ENCODE measurements at regions not wholly inside any gene's neighbourhood (a gene's known extent, or its start where the extent isn't known, plus 50 kb on each side); places are given as distances from the start of the nearest gene placed in this dataset.
"Not testable (repeated sequence)": the region's sequence is repeated elsewhere in the genome, so short reads cannot be mapped to it uniquely, and the experiment has no call there.

DNA sequence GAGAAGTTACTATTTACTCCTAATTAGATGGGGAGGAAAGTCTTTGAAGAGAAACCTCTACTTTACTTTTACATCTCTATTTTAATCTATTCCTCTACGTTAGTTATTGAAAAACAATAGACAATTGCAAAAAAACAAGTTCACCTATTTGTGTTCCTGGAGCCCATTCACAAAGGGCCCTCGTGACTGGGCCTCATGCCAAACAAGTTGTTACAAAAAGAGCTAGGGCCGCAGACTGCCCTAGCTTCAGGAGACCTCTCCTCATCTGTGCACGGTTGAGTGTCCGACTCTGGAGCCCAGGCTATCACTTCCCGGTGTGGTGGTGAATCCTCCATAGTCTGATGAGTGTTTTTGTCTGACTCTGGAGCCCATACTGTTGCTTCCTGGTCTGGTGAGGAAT is 190.9 kb downstream of the ZNF486 start:
- Mint-ChIP-seq H3K27me3 (no peaks in the 10 kb centered on the region), H3K4me1 (no peaks in the 10 kb centered on the region), H3K36me3 (no peaks in the 10 kb centered on the region), H3K27ac (no peak overlapping the region), H3K4me3 (no peak overlapping the region), H3K9me3 (peaks cover 36% of the 10 kb centered on the region)
- DNase-seq = no peak
- CTCF ChIA-PET = no interaction called here

- H3K4me3 Mint-ChIP-seq = no peak overlapping the region
- H3K27ac Mint-ChIP-seq = no peak overlapping the region
- no peaks in the 10 kb centered on the region for H3K27me3 Mint-ChIP-seq
- peaks cover 12% of the 10 kb centered on the region for H3K9me3 Mint-ChIP-seq
- no peak for DNase-seq
- H3K4me1 Mint-ChIP-seq = no peaks in the 10 kb centered on the region
- CTCF ChIA-PET = no interaction called here
- no peaks in the 10 kb centered on the region for H3K36me3 Mint-ChIP-seq
These were observed 184.2 kb downstream of the ZNF486 start for GRCh38 chr19:20351244-20351643.

DNA sequence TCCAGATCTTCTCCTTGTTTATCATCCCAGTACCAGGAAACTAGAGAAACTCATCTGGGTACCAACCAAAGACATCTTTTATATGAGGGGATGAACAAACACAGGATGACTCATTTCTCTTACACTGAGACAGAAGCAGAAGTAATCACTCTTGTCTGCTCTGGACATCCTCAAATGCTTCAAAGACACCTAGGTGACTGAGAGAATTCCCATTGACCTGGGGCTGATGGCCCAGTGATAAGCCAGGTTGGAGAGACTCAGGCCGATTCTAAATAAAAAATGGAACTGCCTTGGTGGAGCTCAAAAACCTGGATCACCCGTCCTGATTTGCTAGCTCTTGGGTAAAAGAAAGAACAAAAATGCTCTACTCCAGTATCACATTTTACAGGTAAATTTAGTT is 182.2 kb downstream of the ZNF486 start:
- H3K9me3 Mint-ChIP-seq = peaks cover 5% of the 10 kb centered on the region
- no peaks in the 10 kb centered on the region for H3K36me3 Mint-ChIP-seq
- DNase-seq = no peak
- no peak overlapping the region for H3K4me3 Mint-ChIP-seq
- no peaks in the 10 kb centered on the region for H3K27me3 Mint-ChIP-seq
- no peaks in the 10 kb centered on the region for H3K4me1 Mint-ChIP-seq
- H3K27ac Mint-ChIP-seq = no peak overlapping the region
- CTCF ChIA-PET = no interaction called here

DNA sequence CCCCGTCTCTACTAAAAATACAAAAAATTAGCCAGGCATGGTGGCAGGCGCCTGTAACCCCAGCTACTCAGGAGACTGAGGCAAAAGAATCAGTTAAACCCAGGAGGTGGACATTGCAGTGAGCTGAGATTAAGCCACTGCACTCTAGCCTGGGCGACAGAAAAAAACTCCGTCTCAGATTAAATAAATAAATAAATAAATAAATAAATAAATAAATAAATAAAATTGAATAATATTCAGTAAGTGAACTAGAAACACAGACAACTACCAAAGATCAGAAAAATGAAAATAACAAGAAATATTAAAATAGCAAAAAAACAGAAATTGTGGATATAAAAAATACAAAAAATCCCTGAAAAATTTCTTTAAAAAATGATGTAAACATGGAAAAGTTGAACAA is 172.4 kb downstream of the ZNF486 start:
- no peak overlapping the region for H3K4me3 Mint-ChIP-seq
- no peak for DNase-seq
- no peaks in the 10 kb centered on the region for H3K4me1 Mint-ChIP-seq
- H3K27ac Mint-ChIP-seq = no peak overlapping the region
- H3K36me3 Mint-ChIP-seq = no peaks in the 10 kb centered on the region
- peaks cover 13% of the 10 kb centered on the region for H3K9me3 Mint-ChIP-seq
- H3K27me3 Mint-ChIP-seq = no peaks in the 10 kb centered on the region
- CTCF ChIA-PET = no interaction called here

- Mint-ChIP-seq H3K27me3 (no peaks in the 10 kb centered on the region), H3K36me3 (no peaks in the 10 kb centered on the region), H3K4me3 (no peak overlapping the region), H3K9me3 (peaks cover 19% of the 10 kb centered on the region), H3K27ac (no peak overlapping the region), H3K4me1 (no peaks in the 10 kb centered on the region)
- no peak for DNase-seq
- CTCF ChIA-PET = no interaction called here
These were observed 167.7 kb downstream of the ZNF486 start for GRCh38 chr19:20334760-20335159.

DNA sequence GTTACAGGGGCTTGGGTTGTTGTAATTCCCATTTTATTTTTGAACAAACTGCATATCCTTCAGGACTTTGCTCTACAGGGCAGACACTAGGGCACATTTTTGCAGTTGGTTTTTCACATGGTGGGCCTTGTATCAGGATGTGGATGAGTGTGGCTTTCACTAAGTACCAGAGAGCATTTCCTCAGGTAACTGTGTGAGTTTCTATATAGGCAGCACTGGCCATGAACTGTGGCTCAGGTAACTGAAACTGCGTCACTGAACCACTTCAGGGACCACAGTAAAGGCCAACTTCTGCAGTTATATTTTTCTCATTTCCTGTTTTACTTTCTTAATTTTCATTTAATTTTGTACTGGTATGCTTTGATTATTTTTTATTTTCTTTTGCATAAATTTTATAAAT is 166.5 kb downstream of the ZNF486 start:
- CTCF ChIA-PET = no interaction called here
- Mint-ChIP-seq H3K27me3 (no peaks in the 10 kb centered on the region), H3K9me3 (peaks cover 15% of the 10 kb centered on the region), H3K27ac (no peak overlapping the region), H3K4me3 (no peak overlapping the region), H3K4me1 (no peaks in the 10 kb centered on the region), H3K36me3 (no peaks in the 10 kb centered on the region)
- DNase-seq = no peak

DNA sequence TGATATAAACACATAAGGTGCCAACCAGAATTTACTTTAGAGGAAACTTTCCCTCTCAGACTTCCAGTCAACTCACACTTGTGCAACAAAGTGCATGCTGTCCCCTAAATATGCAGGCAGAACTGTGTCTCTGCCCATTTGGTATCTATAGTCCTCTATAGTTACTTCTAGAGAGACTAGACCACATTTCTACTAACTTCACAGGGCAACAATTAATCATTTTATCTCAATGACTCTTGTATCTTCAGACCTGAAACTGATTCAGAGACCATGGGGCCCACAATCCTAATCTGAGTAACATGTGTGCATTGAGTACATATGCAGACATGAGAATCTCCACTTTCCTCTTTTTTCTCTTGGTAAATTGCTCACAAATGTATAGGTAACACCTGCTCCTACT is 158.1 kb downstream of the ZNF486 start:
- H3K36me3 Mint-ChIP-seq = no peaks in the 10 kb centered on the region
- no peak overlapping the region for H3K27ac Mint-ChIP-seq
- H3K4me1 Mint-ChIP-seq = no peaks in the 10 kb centered on the region
- peaks cover 4% of the 10 kb centered on the region for H3K9me3 Mint-ChIP-seq
- H3K27me3 Mint-ChIP-seq = no peaks in the 10 kb centered on the region
- CTCF ChIA-PET = no interaction called here
- DNase-seq = no peak
- H3K4me3 Mint-ChIP-seq = no peak overlapping the region

- DNase-seq = no peak
- Mint-ChIP-seq H3K4me1 (no peaks in the 10 kb centered on the region), H3K27ac (no peak overlapping the region), H3K36me3 (no peaks in the 10 kb centered on the region), H3K9me3 (peaks cover 2% of the 10 kb centered on the region), H3K4me3 (no peak overlapping the region), H3K27me3 (no peaks in the 10 kb centered on the region)
- CTCF ChIA-PET = no interaction called here
These were observed 154.2 kb downstream of the ZNF486 start for GRCh38 chr19:20321139-20321763.

GRCh38 chr19:20320191-20320590 is 153.2 kb downstream of the ZNF486 start:
- H3K4me3 Mint-ChIP-seq = no peak overlapping the region
- H3K27ac Mint-ChIP-seq = no peak overlapping the region
- H3K36me3 Mint-ChIP-seq = no peaks in the 10 kb centered on the region
- no peaks in the 10 kb centered on the region for H3K27me3 Mint-ChIP-seq
- DNase-seq = no peak
- H3K9me3 Mint-ChIP-seq = peaks cover 2% of the 10 kb centered on the region
- no peaks in the 10 kb centered on the region for H3K4me1 Mint-ChIP-seq
- CTCF ChIA-PET = no interaction called here

DNA sequence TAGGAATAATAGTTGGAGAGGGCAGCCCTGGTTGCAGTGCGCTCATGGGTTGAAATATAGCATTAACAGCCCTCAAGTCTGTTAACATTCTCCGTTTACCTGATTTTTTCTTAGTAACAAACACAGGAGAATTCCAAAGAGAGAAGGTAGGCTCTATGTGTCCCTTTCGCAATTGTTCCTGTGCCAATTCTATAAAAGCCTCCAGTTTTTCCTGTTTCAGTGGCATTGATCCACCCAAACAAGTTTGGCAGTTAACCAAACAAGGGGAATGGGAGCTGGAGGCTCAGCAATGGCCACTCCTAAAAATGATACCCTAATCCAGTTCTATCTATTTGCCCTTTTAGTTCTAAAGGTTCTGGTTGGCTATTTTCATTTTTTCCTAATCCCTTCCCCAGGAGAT is 151.6 kb downstream of the ZNF486 start:
- no peaks in the 10 kb centered on the region for H3K27me3 Mint-ChIP-seq
- CTCF ChIA-PET = no interaction called here
- H3K4me3 Mint-ChIP-seq = no peak overlapping the region
- no peaks in the 10 kb centered on the region for H3K36me3 Mint-ChIP-seq
- no peaks in the 10 kb centered on the region for H3K4me1 Mint-ChIP-seq
- no peak for DNase-seq
- no peak overlapping the region for H3K27ac Mint-ChIP-seq
- peaks cover 4% of the 10 kb centered on the region for H3K9me3 Mint-ChIP-seq

- CTCF ChIA-PET = no interaction called here
- no peak for DNase-seq
- peaks cover 7% of the 10 kb centered on the region for H3K9me3 Mint-ChIP-seq
- no peak overlapping the region for H3K27ac Mint-ChIP-seq
- no peaks in the 10 kb centered on the region for H3K4me1 Mint-ChIP-seq
- no peaks in the 10 kb centered on the region for H3K27me3 Mint-ChIP-seq
- no peaks in the 10 kb centered on the region for H3K36me3 Mint-ChIP-seq
- H3K4me3 Mint-ChIP-seq = no peak overlapping the region
These were observed 148.5 kb downstream of the ZNF486 start for GRCh38 chr19:20315543-20315942.

- no peaks in the 10 kb centered on the region for H3K4me1 Mint-ChIP-seq
- H3K36me3 Mint-ChIP-seq = no peaks in the 10 kb centered on the region
- CTCF ChIA-PET = interaction anchor here (0.9 kb wide), 1 partner anchor 316 kb away, joined by 3 read pairs; no protein-coding TSS in a partner anchor
- DNase-seq = no peak
- no peak overlapping the region for H3K4me3 Mint-ChIP-seq
- H3K27ac Mint-ChIP-seq = no peak overlapping the region
- H3K27me3 Mint-ChIP-seq = no peaks in the 10 kb centered on the region
- H3K9me3 Mint-ChIP-seq = peaks cover 8% of the 10 kb centered on the region
These were observed 146.9 kb downstream of the ZNF486 start for GRCh38 chr19:20313894-20314293.

GRCh38 chr19:20307127-20307526 is 140.1 kb downstream of the ZNF486 start:
- Mint-ChIP-seq H3K27me3 (no peaks in the 10 kb centered on the region), H3K36me3 (no peaks in the 10 kb centered on the region), H3K9me3 (peaks cover 24% of the 10 kb centered on the region), H3K27ac (no peak overlapping the region), H3K4me1 (no peaks in the 10 kb centered on the region), H3K4me3 (no peak overlapping the region)
- CTCF ChIA-PET = no interaction called here
- no peak for DNase-seq

DNA sequence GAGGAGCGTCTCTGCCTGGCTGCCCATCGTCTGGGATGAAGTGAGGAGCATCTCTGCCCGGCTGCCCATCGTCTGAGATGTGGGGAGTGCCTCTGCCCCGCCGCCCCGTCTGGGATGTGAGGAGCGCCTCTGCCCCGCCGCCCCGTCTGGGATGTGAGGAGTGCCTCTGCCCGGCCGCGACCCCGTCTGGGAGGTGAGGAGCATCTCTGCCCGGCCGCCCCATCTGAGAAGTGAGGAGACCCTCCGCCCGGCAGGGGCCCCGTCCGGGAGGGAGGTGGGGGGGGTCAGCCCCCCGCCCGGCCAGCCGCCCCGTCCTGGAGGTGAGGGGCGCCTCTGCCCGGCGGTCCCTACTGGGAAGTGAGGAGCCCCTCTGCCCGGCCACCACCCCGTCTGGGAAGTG is 129.3 kb downstream of the ZNF486 start:
- H3K27me3 Mint-ChIP-seq, H3K27ac Mint-ChIP-seq, H3K4me3 Mint-ChIP-seq, CTCF ChIA-PET, H3K9me3 Mint-ChIP-seq, H3K36me3 Mint-ChIP-seq, H3K4me1 Mint-ChIP-seq, DNase-seq: not testable (repeated sequence)

- CTCF ChIA-PET = no interaction called here
- Mint-ChIP-seq H3K9me3 (peaks cover 3% of the 10 kb centered on the region), H3K27ac (no peak overlapping the region), H3K4me3 (no peak overlapping the region), H3K27me3 (no peaks in the 10 kb centered on the region), H3K4me1 (no peaks in the 10 kb centered on the region), H3K36me3 (no peaks in the 10 kb centered on the region)
- no peak for DNase-seq
These were observed 127.2 kb downstream of the ZNF486 start for GRCh38 chr19:20294181-20294580.

GRCh38 chr19:20292520-20292919 is 125.5 kb downstream of the ZNF486 start:
- H3K4me1 Mint-ChIP-seq, H3K4me3 Mint-ChIP-seq, H3K36me3 Mint-ChIP-seq, DNase-seq, H3K9me3 Mint-ChIP-seq, H3K27me3 Mint-ChIP-seq, H3K27ac Mint-ChIP-seq: not testable (repeated sequence)
- CTCF ChIA-PET = interaction anchor here (1.3 kb wide), 1 partner anchor 294 kb away, joined by 4 read pairs; no protein-coding TSS in a partner anchor
